ENCODE measurements at regions not wholly inside any gene's neighbourhood (a gene's known extent, or its start where the extent isn't known, plus 50 kb on each side); places are given as distances from the start of the nearest gene placed in this dataset.

DNA sequence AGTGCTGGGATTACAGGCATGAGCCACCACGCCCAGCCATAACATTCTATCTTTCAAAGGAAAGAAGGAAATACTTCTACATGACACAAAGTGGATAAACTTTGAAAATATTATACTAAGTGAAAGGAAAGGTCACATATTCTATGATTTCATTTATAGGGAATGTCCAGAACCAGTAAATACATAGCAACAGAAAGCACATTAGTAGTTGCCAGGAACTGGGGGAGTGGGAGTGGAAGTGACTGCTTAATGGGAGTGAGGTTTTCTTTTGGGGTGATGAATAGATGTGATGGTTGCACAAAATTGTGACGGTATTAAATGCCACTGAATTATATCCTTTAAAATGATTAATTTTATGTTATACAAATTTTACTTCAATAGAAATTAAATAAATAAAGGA, 95.7 kb upstream of the IL15 start:
- Histone ChIP-seq H3K27ac (no peak overlapping the region), H3K4me1 (ENCODE audit: low read depth, poor library complexity, severe bottlenecking) (no peaks in the 10 kb centered on the region), H3K4me3 (IDR thresholded peaks at IDR 0.05; ENCODE audit: insufficient read depth, low read depth, low read length) (no peak overlapping the region), H3K9ac (no peak overlapping the region), H3K4me2 (no peak overlapping the region), H4K20me1 (ENCODE audit: insufficient read depth) (no peaks in the 10 kb centered on the region), H3K27me3 (ENCODE audit: insufficient read depth, low read depth) (no peaks in the 10 kb centered on the region), H2AFZ (ENCODE audit: low read depth) (no peak overlapping the region), H3K36me3 (ENCODE audit: insufficient read depth) (no peaks in the 10 kb centered on the region), H3K79me2 (ENCODE audit: insufficient read depth, low read depth) (no peaks in the 10 kb centered on the region)
- TF ChIP-seq, protein P1, sequence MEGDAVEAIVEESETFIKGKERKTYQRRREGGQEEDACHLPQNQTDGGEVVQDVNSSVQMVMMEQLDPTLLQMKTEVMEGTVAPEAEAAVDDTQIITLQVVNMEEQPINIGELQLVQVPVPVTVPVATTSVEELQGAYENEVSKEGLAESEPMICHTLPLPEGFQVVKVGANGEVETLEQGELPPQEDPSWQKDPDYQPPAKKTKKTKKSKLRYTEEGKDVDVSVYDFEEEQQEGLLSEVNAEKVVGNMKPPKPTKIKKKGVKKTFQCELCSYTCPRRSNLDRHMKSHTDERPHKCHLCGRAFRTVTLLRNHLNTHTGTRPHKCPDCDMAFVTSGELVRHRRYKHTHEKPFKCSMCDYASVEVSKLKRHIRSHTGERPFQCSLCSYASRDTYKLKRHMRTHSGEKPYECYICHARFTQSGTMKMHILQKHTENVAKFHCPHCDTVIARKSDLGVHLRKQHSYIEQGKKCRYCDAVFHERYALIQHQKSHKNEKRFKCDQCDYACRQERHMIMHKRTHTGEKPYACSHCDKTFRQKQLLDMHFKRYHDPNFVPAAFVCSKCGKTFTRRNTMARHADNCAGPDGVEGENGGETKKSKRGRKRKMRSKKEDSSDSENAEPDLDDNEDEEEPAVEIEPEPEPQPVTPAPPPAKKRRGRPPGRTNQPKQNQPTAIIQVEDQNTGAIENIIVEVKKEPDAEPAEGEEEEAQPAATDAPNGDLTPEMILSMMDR (conservative IDR thresholded peaks at IDR 0.05; ENCODE audit: low read depth, low read length): no peak

DNA sequence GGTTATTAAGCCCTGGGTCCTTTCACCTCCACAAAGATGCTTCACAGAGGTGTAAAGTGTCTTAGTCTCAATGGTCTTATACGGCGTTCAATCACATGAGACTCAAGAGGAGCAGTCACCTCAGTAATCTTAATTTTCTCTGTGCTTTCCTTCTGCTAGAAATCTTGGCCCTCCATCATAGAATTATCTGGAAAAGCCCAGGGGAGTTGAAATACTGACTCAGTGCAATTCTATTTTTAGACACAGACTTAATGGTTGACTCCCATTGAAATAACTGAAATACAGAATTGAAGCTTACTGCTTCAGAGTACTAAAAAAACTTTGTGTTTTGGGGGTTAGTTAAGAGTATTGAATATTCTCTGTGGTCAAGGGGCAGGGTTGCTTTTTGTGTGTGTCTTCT, 94.5 kb upstream of the IL15 start:
- Histone ChIP-seq H3K79me2 (ENCODE audit: insufficient read depth, low read depth) (no peaks in the 10 kb centered on the region), H3K4me2 (no peak overlapping the region), H3K36me3 (ENCODE audit: insufficient read depth) (no peaks in the 10 kb centered on the region), H3K9ac (no peak overlapping the region), H2AFZ (ENCODE audit: low read depth) (no peak overlapping the region), H3K27me3 (ENCODE audit: insufficient read depth, low read depth) (no peaks in the 10 kb centered on the region), H3K4me1 (ENCODE audit: low read depth, poor library complexity, severe bottlenecking) (no peaks in the 10 kb centered on the region), H4K20me1 (ENCODE audit: insufficient read depth) (no peaks in the 10 kb centered on the region), H3K27ac (no peak overlapping the region), H3K4me3 (IDR thresholded peaks at IDR 0.05; ENCODE audit: insufficient read depth, low read depth, low read length) (no peak overlapping the region)
- TF ChIP-seq, protein P1 (conservative IDR thresholded peaks at IDR 0.05; ENCODE audit: low read depth, low read length): no peak

DNA sequence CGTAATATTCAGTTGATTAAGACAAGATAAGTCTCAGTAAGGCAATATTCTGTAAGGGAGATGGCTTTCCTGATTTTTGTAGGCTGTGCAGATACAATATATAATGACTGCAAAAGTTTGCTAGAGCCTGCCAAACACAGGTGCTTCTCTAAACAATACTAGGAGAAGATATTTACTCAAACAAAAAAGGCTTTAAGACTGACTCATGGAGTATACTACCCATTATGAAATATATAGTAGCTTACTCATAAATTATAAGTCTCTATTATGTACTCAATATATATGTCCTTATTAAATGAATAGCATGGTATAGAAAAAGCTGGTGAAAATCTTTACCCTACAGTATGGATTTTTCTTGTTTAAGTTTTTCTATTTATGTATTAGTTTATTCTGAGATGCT, 93.2 kb upstream of the IL15 start:
- H3K27ac ChIP-seq: no peak overlapping the region

DNA sequence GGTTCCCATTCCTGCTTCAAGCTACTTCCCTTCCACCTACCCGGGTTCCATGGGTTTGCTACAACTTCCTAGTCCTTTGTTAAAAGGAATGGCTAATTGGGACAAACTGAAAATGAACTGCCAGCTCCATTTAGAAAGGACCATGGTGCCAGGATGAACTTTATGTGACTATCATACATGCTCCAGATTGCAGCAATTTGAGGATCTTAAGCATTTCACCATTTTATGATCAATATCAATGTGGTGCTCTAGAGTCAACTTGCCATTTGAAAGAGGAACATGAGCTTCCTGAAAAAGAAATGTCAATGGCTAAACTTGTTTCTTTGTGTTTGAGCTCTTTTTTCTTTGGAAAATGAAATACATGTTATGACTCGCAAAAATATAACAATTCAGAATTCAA, 92.7 kb upstream of the IL15 start:
- H3K79me2 ChIP-seq (ENCODE audit: insufficient read depth, low read depth): no peaks in the 10 kb centered on the region
- no peak overlapping the region for H3K4me3 ChIP-seq (IDR thresholded peaks at IDR 0.05; ENCODE audit: insufficient read depth, low read depth, low read length)
- no peaks in the 10 kb centered on the region for H3K4me1 ChIP-seq (ENCODE audit: low read depth, poor library complexity, severe bottlenecking)
- H3K27me3 ChIP-seq (ENCODE audit: insufficient read depth, low read depth): no peaks in the 10 kb centered on the region
- H3K4me2 ChIP-seq: no peak overlapping the region
- TF ChIP-seq, protein P1 (conservative IDR thresholded peaks at IDR 0.05; ENCODE audit: low read depth, low read length): no peak
- no peak overlapping the region for H3K9ac ChIP-seq
- no peak overlapping the region for H2AFZ ChIP-seq (ENCODE audit: low read depth)
- H3K27ac ChIP-seq: no peak overlapping the region
- H3K36me3 ChIP-seq (ENCODE audit: insufficient read depth): no peaks in the 10 kb centered on the region
- H4K20me1 ChIP-seq (ENCODE audit: insufficient read depth): no peaks in the 10 kb centered on the region

More for the DNA sequence above, 93.2 kb upstream of the IL15 start:
- no peaks in the 10 kb centered on the region for H3K4me1 ChIP-seq (ENCODE audit: low read depth, poor library complexity, severe bottlenecking)
- no peak overlapping the region for H2AFZ ChIP-seq (ENCODE audit: low read depth)
- TF ChIP-seq, protein P1 (conservative IDR thresholded peaks at IDR 0.05; ENCODE audit: low read depth, low read length): no peak
- H3K4me2 ChIP-seq: no peak overlapping the region
- no peak overlapping the region for H3K4me3 ChIP-seq (IDR thresholded peaks at IDR 0.05; ENCODE audit: insufficient read depth, low read depth, low read length)
- no peak overlapping the region for H3K9ac ChIP-seq
- H3K79me2 ChIP-seq (ENCODE audit: insufficient read depth, low read depth): no peaks in the 10 kb centered on the region
- no peaks in the 10 kb centered on the region for H3K27me3 ChIP-seq (ENCODE audit: insufficient read depth, low read depth)
- H3K36me3 ChIP-seq (ENCODE audit: insufficient read depth): no peaks in the 10 kb centered on the region
- H4K20me1 ChIP-seq (ENCODE audit: insufficient read depth): no peaks in the 10 kb centered on the region

All from KMS-11 (cell line).